GM21515 (cell line): ENCODE measurements at regions not wholly inside any gene's neighbourhood (a gene's known extent, or its start where the extent isn't known, plus 50 kb on each side); places are given as distances from the start of the nearest gene placed in this dataset.

ENCODE experiments used
- ATAC-seq: cut with Tn5 transposase; IDR thresholded peaks from one replicate; pipeline ENCODE4 v1.9.1; 2021; ENCODE audit not compliant: unreplicated experiment

DNA sequence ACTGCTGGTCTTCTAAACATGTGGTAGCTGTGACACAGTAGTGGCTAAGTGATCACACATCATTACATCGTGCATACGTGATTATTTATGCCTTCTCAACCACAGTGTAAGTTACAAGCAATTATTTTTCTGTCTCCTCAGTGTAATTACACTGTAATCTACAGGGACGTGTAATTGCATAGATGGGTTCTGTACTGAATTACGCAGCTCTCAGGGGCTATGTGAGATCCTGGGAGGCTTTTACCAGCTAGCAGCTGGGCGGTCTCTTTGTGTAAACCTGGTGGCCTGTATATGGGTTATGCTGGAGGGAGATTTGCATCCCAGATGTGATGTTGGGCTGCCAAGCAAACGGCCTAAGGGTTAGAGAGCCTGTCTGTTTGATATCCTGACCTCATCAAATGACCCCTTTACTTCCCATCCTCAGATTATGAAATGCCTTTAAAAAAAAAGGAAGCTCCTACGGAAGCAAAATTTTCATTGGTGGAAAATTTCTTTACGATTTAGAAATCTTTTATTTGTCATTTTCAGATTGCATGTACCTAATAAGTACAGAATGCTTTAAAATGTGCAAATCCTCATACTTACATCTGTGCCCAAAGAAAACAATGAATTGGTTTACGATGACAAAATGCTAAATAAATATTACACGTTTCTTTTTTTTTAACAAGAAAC, 402.8 kb upstream of the JAG1 start:
- no peak for ATAC-seq

DNA sequence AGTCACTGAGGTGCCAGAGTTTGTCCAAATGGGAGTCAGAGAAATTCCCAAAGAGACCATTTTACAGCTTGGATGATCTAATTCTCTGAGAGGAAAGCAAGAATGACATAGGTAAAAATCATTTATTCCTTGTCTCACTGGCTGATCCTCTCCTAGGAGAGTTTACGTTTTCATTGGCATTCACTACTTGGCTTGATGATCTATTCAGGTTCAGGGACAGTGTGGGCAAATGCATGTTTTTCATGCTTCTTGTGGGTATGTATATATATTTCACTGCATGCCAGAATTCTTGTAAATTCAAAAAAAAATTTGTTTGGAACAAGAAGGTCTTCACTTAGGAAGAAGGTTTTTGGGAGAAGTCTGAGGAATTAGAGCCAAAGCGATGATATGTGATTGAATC, 403.4 kb upstream of the JAG1 start:
- ATAC-seq, result no peak

DNA sequence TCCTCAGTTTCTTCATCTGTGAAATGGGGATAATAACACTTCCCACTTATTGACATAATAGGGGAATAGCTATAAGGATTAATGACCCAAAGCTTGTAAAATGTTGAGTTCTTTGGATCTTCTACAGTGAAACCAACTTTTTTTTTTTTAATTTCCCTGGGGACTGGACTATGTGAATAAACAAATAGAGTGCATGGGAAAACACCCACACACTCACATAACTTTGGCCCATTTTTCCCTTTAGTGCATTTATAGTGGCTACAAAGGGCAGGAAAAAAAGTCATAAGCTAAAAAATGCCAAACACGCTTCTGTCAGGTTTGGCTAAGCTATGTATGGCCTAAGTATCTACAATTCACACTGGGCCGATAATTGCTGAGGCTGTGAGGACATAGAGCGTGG, 406.2 kb upstream of the JAG1 start:
- ATAC-seq, result no peak

DNA sequence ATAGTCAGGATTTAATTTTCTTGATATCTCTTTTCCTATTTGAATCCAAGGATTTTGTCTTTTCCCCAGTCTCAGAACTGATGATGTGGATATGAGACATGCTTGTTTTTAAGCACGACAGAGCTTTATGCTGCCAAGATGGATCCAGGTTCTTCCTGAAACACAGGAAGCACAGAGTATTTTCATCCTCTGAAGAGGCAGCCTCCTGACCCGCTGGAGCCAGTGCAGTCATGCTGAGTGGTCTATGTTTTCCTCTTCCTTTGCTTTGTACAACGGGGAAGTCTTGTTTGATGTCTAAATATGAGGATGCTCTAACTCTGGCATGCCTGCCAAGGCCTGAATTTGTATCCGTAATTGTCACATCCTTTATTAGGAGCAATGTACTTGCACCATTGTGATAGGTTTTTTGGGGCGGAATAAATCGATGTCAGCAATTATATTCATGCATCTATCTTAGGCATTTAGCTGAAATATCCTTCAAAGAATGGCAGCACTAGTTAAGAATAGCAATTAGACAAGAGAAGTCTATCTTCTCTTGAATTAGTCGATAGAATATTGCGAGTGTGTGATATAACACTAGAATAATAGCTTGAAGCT, 407.1 kb upstream of the JAG1 start:
- ATAC-seq, result no peak

DNA sequence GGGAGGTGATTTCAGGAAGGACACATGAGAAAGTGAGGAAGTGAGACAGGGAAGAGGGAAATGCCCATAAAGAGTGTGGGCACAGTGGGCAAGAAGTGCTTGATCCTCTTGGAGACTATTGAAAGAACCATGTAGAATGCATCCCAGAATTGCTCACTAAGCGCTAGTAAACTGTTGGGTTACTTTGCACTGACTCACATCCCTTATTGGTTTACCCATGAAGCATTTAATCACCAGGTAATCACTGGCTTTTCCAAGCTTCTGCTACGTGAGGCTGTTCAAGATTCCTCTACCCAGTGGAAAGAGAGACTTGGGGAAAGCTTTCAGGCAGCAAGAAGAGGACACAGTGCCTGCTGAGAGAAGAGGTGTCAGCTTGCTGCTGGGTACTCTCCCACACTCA, 410.0 kb upstream of the JAG1 start:
- ATAC-seq, result no peak

DNA sequence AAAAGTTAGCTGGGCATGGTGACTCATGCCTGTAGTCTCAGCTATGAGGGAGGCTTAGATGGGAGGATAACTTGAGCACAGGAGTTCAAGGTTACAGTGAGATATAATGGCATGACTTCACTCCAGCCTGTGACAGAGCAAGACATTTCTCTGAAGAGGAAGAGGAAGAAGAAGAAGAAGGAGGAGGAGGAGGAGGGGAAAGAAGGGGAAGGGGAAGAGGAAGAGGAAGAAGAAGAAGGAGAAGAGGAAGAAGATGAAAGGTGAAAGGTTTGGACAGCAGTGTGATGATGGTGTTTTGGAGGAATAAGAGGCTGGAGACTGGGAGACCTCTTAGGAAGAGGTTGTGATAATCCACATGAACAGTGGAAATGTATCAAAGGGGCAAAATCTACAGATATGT, 410.7 kb upstream of the JAG1 start:
- ATAC-seq, result no peak

DNA sequence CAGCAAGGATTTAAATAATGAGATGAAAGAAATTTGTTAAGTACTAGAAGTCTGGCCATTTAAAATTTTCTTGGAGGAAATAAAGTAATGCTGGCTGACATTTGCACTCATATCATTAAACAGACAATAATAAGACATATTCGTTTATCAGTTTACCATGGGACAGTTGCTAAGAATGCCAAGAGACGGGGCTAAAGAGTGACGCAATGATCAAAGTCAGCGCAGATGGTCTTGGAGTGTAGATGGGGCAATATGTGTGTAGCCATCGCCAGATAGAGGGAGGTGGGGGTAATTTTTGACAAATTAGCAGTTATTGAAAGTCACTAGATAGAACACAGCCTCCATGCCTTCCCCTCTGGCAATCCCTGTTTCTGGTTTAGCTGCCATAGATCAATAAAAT, 413.2 kb upstream of the JAG1 start:
- no peak for ATAC-seq

DNA sequence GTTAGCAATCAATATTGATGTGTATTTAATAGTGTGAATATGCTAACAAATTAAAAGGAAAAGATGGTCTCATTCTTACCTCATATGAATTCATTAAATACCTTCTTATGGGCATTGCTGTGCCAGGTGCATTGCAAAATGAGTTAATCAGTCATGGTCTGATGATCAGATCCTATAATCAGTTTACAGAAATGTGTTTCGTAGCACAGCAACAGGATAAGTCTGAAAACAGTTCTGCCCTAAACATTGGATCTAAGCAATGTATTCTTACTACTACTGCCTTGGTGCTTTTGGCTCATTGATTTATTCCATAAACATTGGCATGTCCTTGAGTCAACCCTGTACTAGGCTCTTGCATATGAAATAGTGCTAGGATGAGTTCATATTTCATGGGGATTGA, 417.0 kb upstream of the JAG1 start:
- ATAC-seq, result no peak

DNA sequence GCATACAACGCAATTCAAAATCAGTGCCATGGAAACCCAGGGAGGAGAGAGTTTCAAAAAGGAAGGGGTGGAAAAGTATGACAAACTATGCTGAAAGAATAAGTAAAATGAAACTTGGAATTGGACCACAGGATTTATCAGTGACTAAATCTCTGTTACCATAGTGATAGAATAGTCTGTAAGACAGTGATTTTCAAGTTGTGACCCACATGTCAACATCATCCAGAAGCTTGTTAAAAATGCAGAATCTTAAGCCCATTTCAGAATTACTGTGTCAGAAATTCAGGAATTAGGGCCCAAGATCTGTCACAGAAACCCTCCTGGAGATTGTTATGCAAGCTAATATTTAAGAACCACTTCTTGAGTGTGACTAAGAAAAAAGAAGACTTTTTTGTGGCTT, 417.7 kb upstream of the JAG1 start:
- no peak for ATAC-seq

DNA sequence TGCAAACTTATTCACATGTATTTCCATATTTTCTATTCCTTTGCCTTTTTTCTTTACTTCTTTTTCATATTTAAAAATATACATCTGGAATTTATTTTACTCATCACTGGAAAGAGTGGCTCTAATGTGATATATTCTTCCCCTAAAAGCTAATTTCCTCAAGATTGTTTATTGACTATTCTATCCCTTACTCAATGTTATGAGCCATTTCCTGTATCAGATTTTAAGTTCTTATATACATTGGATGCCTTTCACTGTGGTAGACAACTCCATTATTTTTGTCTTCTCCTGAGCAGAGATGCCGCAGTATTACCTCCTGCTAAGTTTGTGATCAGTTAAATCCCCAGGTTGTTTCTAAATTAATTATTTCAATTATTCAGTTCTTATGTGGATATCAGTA, 418.4 kb upstream of the JAG1 start:
- ATAC-seq, result no peak

DNA sequence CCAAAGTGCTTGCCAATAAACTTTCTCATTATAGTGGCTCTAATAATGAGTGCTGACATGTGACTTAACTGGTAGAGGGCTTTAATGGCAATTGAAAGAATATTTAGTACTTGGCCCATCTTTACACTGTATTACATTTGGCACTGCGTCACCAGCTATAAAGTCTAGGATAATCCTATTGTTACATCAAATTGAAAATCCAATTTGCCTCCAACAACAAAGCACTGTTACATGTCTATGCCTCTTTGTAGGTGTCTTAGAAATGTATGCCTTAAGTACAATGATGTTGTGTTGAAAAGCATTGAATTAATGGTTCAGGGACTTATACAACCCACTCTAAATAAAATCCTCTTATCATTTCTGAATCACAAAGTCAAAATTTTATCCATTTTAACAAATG, 420.4 kb upstream of the JAG1 start:
- no peak for ATAC-seq

DNA sequence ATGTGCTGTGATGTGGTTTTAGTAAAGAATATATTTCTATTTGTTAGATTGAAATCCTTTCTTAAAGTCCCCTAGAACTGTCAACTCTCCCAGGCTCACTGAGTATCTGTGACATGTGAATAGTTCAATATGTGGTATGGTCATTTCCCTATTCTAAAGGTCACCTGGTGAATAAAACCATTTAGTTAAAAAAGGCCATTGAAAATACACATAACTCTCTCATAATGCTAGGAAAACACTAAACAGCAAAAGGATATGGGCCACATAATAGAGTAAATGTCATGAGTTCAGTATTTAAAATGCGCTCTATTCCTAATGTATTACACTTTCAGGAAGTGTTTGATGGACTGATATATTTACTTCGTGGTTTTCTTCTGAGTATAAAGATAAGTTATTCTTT, 420.9 kb upstream of the JAG1 start:
- no peak for ATAC-seq

DNA sequence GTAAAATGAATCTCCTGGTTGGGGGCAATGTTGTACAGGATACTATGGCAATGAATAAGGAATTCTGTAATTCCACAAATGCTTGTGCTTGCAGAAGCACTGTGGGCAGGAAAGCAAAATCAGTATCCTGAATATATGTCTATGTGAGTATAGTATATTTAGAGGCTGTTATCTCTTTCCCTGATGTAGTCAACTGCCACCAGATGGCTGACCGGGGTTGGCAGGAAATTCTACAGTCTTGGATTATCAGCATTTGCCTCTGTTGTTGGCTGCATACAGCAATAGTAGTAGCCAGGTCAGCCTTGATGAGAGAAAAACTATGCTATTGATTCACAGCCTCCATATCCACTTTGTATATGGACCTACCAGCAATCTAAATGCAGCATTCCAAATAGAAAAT, 425.1 kb upstream of the JAG1 start:
- ATAC-seq, result no peak

DNA sequence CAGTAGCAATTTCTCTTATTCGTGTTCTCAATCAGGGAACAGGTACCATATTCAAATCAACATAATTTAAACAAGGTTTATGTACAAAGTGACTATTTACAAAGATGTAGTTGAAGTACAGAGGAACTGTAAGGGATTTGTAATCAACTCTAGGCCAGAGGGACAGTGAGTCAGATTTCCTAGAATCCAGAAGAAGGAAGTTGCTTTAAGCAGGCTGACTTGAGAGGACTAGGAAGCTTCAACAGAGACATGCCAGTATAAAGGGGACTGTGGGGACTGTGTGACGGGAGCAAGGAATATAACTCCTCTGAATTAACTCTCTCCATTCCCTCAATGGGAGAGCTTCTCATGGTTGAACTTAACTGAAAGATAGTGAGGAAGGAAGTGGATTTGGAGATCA, 427.4 kb upstream of the JAG1 start:
- no peak for ATAC-seq

DNA sequence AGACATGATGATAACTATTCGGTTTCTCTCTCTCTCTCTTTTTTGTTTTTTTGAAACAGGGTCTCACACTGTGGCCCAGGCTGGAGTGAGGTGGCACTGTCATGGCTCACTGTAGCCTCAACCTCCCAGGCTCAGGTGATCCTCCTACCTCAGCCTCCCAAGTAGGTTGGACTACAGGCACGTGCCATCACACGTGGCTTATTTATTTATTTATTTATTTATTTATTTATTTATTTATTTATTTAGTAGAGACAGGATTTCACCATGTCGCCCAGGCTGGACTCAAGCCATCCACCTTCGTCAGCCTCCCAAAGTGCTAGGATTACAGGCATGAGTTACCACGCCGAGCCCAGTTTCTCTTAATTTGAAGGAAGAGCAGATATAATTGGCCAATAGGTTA, 427.9 kb upstream of the JAG1 start:
- no peak for ATAC-seq

DNA sequence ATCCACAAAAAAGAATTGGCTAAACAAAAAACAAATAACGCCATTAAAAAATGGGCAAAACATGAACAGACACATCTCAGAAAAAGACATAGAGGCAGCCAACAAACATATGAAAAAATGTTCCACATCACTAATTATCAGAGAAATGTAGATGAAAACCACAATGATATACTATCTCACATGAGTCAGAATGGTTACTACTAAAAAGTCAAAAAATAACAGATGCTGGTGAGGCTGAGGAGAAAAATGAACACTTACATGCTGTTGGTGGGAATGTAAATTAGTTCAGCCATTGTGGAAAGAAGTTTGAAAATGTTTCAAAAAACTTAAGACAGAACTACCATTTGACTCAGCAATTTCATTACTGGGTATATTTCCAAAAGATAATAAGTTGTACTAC, 430.1 kb upstream of the JAG1 start:
- no peak for ATAC-seq

DNA sequence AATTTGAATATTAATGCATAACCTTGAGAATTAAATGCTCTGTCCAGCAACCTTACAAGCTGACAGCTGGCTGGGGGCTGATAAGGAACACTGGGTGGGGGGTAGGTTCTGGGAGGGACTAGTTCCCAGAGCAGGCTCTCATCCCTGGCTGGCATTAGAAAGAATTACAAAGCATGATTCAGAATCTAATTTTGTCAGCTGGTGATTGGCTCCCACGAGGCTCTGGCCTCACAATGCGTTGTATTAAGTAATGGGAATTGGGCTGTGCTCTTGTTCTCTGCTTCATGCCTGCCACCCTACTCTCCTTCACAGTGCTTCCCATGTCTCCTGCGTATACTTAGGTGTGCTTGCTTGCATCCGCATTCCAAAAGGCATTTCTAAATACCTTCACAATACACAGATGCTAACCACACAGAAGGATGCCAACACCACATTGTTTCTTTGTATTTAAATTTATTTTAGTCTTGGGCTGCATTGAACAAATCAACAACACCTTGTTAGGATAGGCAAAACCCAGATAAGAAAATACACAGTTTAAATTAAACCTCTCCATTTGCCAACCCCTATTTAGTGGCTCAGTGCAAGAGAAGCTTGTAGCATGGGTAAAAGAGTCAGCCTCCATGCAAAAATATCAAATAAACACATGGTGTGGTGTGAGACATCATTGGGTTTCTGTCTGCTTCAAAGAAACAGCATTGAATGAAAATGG, 434.5 kb upstream of the JAG1 start:
- ATAC-seq, result no peak

DNA sequence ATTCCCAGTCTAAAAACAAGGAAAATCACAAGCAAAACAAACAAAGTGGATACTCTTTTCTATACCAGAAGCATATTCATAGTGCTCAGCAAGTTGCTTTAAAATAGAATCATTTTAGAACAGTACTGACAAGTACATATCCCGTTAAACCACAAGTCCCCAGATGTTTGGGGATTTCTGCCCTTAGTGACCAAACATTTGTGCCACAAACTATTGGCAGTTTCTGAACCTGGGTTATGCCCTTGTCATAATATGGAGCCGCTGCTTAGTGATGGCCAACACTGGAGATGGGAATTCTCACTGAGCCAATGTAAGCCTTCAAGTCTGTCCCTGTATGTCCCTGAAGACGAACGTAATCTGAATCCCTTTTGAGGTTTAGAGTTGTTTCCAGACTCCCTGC, 436.7 kb upstream of the JAG1 start:
- no peak for ATAC-seq

DNA sequence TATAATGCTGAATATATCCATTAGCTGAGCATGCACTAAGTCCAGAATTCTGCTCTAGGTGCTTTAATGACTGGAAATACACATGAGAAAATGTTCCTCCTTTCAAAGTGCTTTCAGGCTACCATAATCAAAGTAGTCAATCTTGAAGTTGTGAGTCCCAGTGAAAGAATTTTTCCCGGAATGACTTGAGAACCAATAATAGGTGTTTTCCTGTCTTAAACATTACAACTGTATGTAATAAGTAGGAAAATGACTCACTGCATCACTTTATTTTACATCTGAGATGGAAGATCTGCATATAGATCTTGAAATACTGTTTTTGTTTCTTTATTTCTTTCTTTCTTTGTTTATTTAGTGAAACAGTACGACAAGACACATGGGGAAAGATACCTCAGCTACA, 437.4 kb upstream of the JAG1 start:
- ATAC-seq, result no peak

DNA sequence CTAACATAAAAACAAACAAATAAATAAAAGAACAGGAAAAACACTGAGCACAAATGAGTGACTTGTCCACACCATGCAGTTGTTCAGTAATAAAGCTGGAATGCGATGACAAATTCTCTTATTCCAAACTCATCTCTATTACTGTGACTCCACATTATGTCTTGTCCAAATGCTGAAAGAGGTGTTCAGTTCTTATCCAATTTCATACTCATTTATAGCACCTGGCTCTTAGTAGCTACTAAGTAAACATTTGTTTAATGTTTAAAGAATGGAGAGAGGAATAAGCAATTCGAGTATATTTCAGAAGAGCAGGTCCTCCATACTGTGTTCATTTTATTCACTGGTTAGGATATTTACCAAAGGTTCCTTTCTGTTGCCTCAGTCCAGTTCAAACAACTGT, 439.0 kb upstream of the JAG1 start:
- ATAC-seq, result no peak

DNA sequence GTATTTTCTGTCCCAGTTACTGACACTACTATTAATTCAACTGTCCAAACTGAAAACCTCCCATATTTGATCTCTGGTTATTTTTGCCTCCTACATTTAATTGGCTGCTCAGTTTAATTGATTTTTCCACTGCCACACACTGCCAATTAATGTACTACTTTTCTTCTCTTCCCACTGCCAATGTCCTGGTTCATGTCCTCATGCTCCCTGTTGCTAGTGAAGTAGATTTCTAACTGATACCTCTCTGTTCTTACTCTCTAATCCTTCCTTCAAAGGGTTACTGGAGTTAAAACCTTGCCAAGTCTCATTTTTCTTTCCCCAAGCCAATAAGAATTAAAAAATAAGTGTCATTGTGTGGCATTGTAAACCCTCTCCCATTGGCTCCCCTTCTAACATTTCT, 440.6 kb upstream of the JAG1 start:
- no peak for ATAC-seq

DNA sequence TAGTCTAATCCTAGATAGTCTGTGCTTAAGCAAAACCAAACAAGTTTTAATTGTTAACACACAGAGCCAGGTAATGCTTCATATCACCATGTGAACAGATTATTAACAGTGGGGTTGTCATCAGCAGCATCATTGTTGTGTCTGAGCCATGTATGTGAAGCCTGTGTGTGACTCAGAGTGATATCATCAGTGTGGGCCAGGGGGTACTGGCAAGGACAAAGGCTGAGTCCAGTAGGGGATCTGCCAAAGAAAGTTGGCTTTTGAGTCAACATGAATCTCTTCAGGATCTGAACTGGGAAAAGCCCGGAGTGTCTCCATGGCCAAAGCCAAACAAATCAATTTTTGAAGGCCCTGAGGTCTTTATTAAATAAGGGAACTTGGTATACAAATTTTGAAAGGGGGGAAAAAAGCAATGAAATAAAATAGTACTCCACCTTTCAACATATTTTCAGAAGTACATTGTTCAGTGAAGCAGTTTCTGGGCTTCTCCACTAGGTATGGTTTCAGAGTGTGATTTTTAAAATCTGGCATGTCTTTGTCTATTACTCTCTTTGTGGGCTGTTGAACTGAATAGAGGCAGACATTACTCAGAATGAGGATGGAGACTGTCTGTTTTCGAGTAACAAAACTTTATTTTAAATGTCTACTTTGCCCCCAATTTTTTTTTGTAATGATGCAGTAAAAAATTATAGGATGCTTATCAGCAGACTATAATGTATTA, 444.2 kb upstream of the JAG1 start:
- ATAC-seq, result no peak
